ENCODE measurements at regions not wholly inside any gene's neighbourhood (a gene's known extent, or its start where the extent isn't known, plus 50 kb on each side); places are given as distances from the start of the nearest gene placed in this dataset.
"Not testable (repeated sequence)": the region's sequence is repeated elsewhere in the genome, so short reads cannot be mapped to it uniquely, and the experiment has no call there.

DNA sequence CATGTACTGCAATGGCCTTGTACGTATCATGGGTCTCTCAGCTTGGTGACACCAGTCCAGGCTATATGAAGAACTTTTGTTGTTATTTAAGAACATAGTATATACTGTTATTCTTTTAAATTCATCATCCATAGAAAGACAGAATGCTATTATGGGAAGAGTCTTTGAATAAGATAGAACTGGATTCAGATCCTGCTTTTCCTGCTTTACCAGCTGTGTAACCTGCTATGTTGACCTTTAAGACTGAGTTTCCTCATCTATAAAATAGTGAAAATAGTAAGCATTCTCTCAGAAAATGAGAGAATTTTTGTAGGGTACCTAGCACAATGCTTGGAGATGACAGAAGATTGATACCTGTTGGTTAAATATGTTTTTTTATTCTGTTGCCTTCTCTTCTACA lies 204.1 kb upstream of the TBL1XR1 start:
- DNase-seq, result no peak

GRCh38 chr3:177402533-177402932 lies 205.3 kb upstream of the TBL1XR1 start:
- no peak for DNase-seq

- no peak for DNase-seq
Observed at GRCh38 chr3:177405191-177405672, 207.9 kb upstream of the TBL1XR1 start.

DNA sequence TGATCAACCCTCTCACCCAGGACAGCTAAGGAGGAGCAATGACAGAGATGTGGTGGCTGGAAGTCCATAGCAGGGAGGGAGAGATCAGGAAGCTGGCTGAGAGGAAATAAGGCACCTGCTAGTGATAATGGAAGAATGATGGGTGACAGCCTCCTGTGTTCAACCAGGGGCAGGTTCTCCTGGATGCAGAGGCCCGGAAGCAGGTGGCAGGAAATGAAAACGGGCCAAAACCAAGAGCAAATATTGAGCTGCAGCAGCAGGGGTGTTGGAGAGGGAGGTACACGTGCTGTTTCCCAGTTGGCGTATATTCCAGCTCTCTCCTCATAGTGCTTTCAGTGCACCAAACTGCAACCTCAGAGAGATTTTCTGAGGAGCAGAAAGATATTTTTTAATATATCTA lies 213.4 kb upstream of the TBL1XR1 start:
- DNase-seq, result no peak

DNA sequence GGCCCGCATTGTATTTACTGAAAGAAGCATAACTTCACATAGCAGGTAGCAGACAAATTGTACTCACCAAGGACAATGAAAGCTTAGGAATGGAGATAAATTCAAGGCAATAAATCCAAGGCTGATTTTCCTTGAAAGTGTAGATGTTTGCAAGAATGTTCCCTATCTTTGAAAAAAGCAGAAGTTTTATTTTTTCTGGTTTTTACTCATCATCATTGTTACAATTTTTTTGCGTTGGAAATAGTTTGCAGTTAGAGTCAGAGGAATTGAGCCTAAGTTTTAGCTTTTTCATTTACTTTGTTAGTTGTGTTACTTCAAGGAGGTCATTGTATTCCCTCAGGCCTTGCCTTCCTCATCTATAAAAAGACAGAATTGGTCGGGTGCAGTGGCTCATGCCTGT lies 213.9 kb upstream of the TBL1XR1 start:
- DNase-seq, result no peak

GRCh38 chr3:177412677-177413170 lies 215.4 kb upstream of the TBL1XR1 start:
- DNase-seq, result not testable (repeated sequence)

- no peak for DNase-seq
Observed at GRCh38 chr3:177414093-177414492, 216.8 kb upstream of the TBL1XR1 start.

DNA sequence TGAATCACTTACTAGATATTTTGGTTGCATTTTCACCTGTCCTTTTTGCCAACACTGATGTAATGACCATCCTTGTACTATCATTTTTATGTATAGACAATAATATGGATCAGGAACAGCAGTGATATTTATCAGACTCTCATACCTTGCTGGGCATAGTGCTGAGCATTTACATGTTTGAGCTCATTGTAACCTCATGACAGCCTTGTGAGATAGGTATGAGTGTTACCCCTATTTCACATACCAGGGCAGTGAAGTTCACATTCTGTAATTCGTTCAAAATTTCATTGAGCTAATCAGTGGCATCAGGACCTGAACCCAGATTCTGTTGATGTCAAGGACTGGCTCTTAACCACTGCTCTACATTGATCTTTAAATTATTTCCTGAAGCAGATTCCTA lies 221.5 kb upstream of the TBL1XR1 start:
- no peak for DNase-seq

DNA sequence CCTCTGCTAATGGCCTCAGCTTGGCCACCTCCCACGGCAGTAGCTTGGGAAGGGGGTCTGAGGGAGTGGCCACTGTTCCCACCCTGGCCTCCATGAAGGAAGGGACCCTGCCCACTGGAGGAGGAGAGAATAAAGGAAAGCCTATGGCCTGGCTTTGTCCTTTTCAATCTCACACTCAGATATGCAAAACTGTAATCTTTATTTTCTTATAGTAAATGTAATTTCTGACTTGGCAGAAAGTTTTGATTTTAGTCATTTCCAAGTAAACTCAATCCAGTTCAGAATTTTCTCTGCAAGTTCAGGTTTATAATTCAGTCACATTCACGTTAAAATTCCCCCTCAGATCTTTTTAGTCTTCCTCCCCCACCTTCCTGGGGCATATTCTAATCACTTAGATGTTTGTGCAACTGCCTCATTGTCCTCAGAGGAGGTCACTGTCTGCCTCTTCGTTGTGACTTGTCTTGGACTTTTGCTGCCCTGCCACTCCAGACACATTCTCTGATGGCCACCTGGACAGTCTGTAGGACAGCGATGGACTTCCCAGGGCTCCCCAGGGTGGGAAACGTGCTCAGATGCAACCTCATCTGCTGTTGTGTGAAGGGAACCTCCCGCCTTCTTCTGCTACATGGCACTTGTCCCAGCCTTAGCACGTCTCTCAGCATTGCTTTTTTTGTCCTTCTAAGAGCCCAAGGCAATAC lies 222.8 kb upstream of the TBL1XR1 start:
- DNase-seq, result no peak

DNA sequence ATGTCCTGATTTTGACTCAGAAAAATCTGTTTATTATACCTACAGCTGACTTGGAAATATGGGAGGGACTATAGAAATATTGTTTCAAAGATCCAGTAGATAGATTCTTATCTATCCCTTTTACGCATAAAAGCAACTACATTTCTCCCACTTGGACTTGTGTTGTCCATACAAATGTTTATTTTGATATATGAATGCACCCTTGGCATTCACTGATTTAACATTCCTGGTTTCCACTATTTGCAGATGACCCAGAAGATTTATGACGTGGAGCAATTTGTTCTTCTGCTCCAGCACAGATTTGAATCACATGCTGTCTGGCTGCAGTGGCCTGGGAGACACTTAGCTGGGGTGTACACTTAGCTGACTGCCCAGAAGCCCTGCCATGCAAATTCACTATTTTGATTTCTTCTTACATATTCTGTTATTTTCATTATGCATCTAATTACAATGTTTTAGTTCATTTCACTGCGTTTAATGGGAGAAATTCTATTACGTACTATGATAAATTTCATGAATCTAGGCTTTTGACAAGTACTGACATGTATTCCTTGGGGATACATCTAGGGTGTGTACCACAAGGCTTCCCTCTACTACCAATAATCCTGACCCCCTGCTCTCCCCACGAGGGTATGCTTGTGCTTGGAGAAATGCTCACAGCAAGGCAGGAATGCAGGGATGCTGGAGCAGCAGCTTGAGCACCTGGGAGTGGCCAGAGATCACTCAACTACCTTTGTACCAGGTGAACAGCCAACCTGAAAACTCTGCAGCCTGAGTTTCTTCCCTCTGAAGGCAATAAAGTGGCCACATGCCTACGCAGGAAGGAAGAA lies 223.6 kb upstream of the TBL1XR1 start:
- DNase-seq, result no peak

- no peak for DNase-seq
Observed at GRCh38 chr3:177421481-177421785, 224.2 kb upstream of the TBL1XR1 start.

- DNase-seq, result no peak
Observed at GRCh38 chr3:177424521-177424920, 227.2 kb upstream of the TBL1XR1 start.

DNA sequence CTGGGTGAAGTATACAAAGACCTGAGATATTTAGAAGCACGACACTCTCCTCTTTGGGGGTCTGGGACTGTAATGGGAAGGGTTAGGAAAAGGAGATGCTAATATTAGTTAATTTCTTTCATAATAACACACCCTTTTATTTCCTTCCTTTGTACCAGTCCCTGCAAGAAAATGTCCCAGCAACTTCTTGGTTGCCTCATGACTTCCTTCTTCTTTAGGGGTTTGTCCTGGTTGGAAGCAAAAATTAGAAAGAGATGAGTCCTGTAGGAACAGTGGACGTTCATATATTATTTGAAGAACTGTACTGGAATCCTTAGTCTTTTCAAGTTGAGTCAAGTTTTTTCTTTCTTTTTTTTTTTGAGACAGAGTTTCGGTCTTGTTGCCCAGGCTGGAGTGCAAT lies 227.8 kb upstream of the TBL1XR1 start:
- no peak for DNase-seq

DNA sequence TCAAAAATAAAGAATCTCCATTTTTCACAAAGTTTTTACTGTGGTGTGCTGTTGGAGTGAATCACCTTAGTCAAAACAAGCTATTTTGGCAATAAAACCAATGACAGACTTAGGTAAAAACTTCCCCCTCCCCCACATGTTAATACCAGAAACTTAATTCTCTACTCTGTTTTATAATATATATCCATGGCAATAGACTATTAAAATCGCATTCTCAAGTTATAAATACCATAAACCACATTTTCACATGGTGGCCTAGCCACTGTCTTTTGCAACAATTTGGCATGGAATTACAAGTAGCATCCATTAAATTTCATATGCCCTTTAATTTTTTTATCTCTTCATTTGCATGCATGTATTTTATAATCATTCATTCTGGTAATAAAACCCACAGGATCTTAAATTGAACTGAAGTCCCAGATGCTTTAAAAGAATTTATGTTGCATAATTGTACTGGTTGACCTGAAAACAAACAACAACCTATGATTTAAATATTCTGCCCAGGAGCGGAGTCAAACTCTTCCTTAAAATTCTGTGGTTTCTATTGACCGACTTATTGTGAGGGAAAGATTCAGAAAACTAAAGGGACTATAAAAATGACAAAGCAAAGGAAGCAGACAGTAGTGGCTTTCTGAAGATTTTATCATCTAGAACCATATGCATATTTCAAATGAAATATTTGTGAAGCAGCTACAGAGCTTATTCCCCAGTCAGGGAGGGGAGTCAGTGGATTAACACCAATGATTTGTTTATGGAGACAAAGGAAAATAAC lies 229.0 kb upstream of the TBL1XR1 start:
- no peak for DNase-seq

DNA sequence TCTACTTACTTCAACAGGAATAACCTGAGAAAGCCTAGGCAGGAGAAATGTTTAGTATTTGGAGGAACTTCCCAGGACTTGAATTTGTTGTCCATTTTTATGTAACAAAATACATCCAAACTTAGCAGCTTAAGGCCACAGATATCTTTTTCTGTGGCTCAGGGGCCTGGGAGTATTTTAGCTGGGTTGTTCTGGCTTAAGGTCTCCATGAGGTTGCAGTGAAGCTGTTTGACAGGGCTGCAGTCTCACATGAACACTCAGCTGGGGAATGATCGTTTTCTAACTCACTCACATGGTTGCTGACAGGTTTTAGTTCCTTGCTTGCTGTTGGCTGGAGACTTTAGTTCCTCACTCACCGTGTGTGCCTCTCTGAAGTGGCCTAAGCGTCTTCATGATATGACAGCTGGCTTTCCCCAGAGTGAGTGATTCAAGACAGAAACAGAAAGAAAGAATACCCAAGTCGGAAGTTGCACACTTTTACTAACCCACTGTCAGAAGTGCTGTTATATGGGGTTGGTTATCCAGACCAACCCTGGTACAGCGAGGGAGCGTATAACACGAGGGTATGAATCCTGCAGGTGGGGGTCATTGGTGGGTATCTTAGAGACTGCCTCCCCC lies 229.7 kb upstream of the TBL1XR1 start:
- DNase-seq, result no peak

DNA sequence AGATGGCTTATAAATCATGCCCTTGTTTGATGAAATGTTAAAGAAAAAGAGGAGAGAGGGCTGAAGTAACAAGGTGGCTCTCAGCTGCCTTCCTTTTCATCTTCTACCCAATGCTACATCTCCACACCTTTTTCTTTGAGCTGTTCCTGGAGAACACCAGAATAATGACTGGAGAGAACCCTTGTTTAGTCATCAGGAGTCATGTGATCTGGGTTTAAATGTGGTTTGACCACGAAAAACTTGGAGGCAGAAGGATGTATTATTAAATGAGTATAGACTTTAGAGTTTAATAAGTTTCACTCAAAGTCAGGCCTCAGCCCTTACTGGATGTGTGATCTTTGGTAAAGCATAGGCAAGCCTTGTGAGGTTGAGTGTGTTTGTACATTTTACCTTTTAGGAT lies 230.3 kb upstream of the TBL1XR1 start:
- no peak for DNase-seq

- DNase-seq, result no peak
Observed at GRCh38 chr3:177429079-177429478, 231.8 kb upstream of the TBL1XR1 start.

DNA sequence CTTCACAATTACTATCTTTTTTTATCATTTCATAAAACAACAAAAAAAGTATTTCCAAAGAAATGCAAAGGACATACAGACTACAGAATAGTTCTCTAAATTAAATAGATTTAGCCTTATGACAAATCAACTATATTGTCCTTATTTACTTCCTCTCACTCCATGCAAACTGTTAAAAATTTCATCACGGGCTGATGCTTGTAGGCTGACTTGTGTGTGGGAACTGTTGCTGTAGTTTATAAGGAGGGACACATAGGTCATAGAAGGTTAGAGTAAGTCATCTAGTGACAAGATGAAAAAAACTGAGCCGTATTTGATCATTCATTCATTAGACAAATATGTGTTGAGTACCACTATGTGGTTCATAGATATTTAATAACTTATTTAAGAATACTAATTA lies 232.5 kb upstream of the TBL1XR1 start:
- no peak for DNase-seq

- DNase-seq, result no peak
Observed at GRCh38 chr3:177430653-177431052, 233.4 kb upstream of the TBL1XR1 start.

GRCh38 chr3:177431525-177432176 lies 234.4 kb upstream of the TBL1XR1 start:
- DNase-seq, result no peak

GRCh38 chr3:177435301-177435700 lies 238.0 kb upstream of the TBL1XR1 start:
- DNase-seq, result no peak

GRCh38 chr3:177437513-177438337 lies 240.4 kb upstream of the TBL1XR1 start:
- no peak for DNase-seq
